Gastrocnemius medialis (tissue), 4 donors: ENCODE measurements at regions not wholly inside any gene's neighbourhood (a gene's known extent, or its start where the extent isn't known, plus 50 kb on each side); places are given as distances from the start of the nearest gene placed in this dataset.

Experiments used
- ATAC-seq, 2 donors: fragments of 150-250 bp; one replicate each; pipeline ENCODE4 v1.9.1; 2016
- DNase-seq, 2 donors: peaks; one replicate each; pipeline ENCODE4 v3.0.0-alpha.2; 2019
- H3K27ac ChIP-seq, 4 donors: fragments of 200-600 bp; sonication (generic); 1 replicate in 1 of 4; 2 replicates in 3 of 4; pipeline ENCODE4 v1.5.1; 2016 to 2018; ENCODE audit warnings: mild to moderate bottlenecking in 2 of 4, moderate library complexity in 1 of 4
- H3K27me3 ChIP-seq, 3 donors: fragments of 200-600 bp; sonication (generic) in 2 of 3; 1 replicate in 1 of 3; 2 replicates in 2 of 3; pipeline versions ENCODE4 v1.5.1 to v1.6.0; 2016 to 2019; ENCODE audit warnings: mild to moderate bottlenecking in 1 of 3, moderate library complexity in 1 of 3
- H3K36me3 ChIP-seq, 2 donors: fragments of 200-600 bp; sonication (generic) in 1 of 2; one replicate each; pipeline ENCODE4 v1.5.1; 2017 to 2018
- H3K4me1 ChIP-seq, 2 donors: fragments of 200-600 bp; sonication (generic) in 1 of 2; one replicate each; pipeline ENCODE4 v1.5.1; 2016 to 2017; ENCODE audit warnings: mild to moderate bottlenecking in 2 of 2
- H3K4me3 ChIP-seq, 4 donors: fragments of 200-600 bp; sonication (generic) in 3 of 4; 1 replicate in 1 of 4; 2 replicates in 3 of 4; pipeline ENCODE4 v1.5.1; 2016 to 2019; ENCODE audit warnings: mild to moderate bottlenecking in 2 of 4
- H3K9me3 ChIP-seq, 3 donors: fragments of 200-600 bp; sonication (generic) in 2 of 3; 1 replicate in 1 of 3; 2 replicates in 2 of 3; pipeline ENCODE4 v1.5.1; 2016 to 2019
- CTCF ChIP-seq, 5 experiments: fragments of 450-650 bp in 3 of 5; fragments of 200-600 bp in 2 of 5; sonication (generic) in 2 of 5; IDR thresholded peaks in 4 of 5; conservative IDR thresholded peaks in 1 of 5; 1 replicate in 4 of 5; 2 replicates in 1 of 5; pipeline ENCODE4 v1.5.1; 2016 to 2019; ENCODE audit warnings: antibody characterized with exemption in 5 of 5, mild to moderate bottlenecking in 3 of 5, moderate library complexity in 3 of 5
- POLR2A ChIP-seq, 2 donors: fragments of 450-650 bp; IDR thresholded peaks; one replicate each; pipeline ENCODE4 v1.6.1; 2017; ENCODE audit warnings: antibody characterized with exemption in 2 of 2, mild to moderate bottlenecking in 2 of 2, moderate library complexity in 2 of 2
- in situ Hi-C, 4 donors: fragments of 200-750 bp; cut with MboI; loops; one replicate each; pipeline versions ENCODE4 v1.15.0 to v1.8.0; 2017; ENCODE audit warnings: low sequenced_read_pairs in 4 of 4
- intact Hi-C: fragments of 100-400 bp; cut with DNase I; formaldehyde crosslinking; loops from one replicate; pipeline ENCODE4 v1.15.1; 2023; ENCODE audit warnings: low total_unique reads

GRCh38 chr5:5065472-5065871, 74.7 kb upstream of the ADAMTS16 start:
- Histone ChIP-seq H3K4me3 (no peak overlapping the region), H3K27me3 (no peaks in the 10 kb centered on the region), H3K36me3 (no peaks in the 10 kb centered on the region), H3K27ac (no peak overlapping the region), H3K4me1 (no peaks in the 10 kb centered on the region), H3K9me3 (no peaks in the 10 kb centered on the region)
- in situ Hi-C loops = no loop called here
- no peak for DNase-seq
- intact Hi-C loops = no loop called here
- no peak for ATAC-seq
- TF ChIP-seq POLR2A (IDR thresholded peaks at IDR 0.05) (no peak), CTCF (IDR thresholded peaks at IDR 0.05 in 4 of 5, conservative IDR thresholded peaks at IDR 0.05 in 1 of 5) (no peak)

- in situ Hi-C loops = no loop called here
- Histone ChIP-seq H3K27ac (no peak overlapping the region), H3K36me3 (no peaks in the 10 kb centered on the region), H3K4me1 (no peaks in the 10 kb centered on the region), H3K27me3 (no peaks in the 10 kb centered on the region), H3K4me3 (no peak overlapping the region), H3K9me3 (no peaks in the 10 kb centered on the region)
- intact Hi-C loops = no loop called here
- ATAC-seq = no peak
- no peak for DNase-seq
- TF ChIP-seq CTCF (IDR thresholded peaks at IDR 0.05 in 4 of 5, conservative IDR thresholded peaks at IDR 0.05 in 1 of 5) (no peak), POLR2A (IDR thresholded peaks at IDR 0.05) (no peak)
These were observed 73.6 kb upstream of the ADAMTS16 start for GRCh38 chr5:5066276-5067186.

- TF ChIP-seq POLR2A (IDR thresholded peaks at IDR 0.05) (no peak), CTCF (IDR thresholded peaks at IDR 0.05 in 4 of 5, conservative IDR thresholded peaks at IDR 0.05 in 1 of 5) (no peak)
- Histone ChIP-seq H3K27ac (no peak overlapping the region), H3K36me3 (no peaks in the 10 kb centered on the region), H3K4me3 (no peak overlapping the region), H3K4me1 (no peaks in the 10 kb centered on the region), H3K27me3 (no peaks in the 10 kb centered on the region), H3K9me3 (no peaks in the 10 kb centered on the region)
- no peak for ATAC-seq
- in situ Hi-C loops (no loop called here), intact Hi-C loops (no loop called here)
- DNase-seq = no peak
These were observed 70.3 kb upstream of the ADAMTS16 start for GRCh38 chr5:5069851-5070250.

- no peaks in the 10 kb centered on the region for H3K4me1 ChIP-seq
- TF ChIP-seq POLR2A (IDR thresholded peaks at IDR 0.05) = no peak
- TF ChIP-seq CTCF (IDR thresholded peaks at IDR 0.05 in 4 of 5, conservative IDR thresholded peaks at IDR 0.05 in 1 of 5) = no peak
- no peak overlapping the region for H3K4me3 ChIP-seq
- H3K27ac ChIP-seq = no peak overlapping the region
- no peaks in the 10 kb centered on the region for H3K36me3 ChIP-seq
- intact Hi-C loops = no loop called here
- no peak for DNase-seq
- ATAC-seq = no peak
- H3K27me3 ChIP-seq = no peaks in the 10 kb centered on the region
- H3K9me3 ChIP-seq = no peaks in the 10 kb centered on the region
- in situ Hi-C loops = no loop called here
These were observed 68.6 kb upstream of the ADAMTS16 start for GRCh38 chr5:5071554-5071953.
